ENCODE measurements at regions not wholly inside any gene's neighbourhood (a gene's known extent, or its start where the extent isn't known, plus 50 kb on each side); places are given as distances from the start of the nearest gene placed in this dataset.

GRCh38 chr18:71899183-71899582 lies 645.0 kb downstream of the CBLN2 start:
- H3K36me3 ChIP-seq = no peaks in the 10 kb centered on the region
- no peaks in the 10 kb centered on the region for H3K9me3 ChIP-seq
- no peak overlapping the region for H3K4me3 ChIP-seq
- TF ChIP-seq POLR2A (IDR thresholded peaks at IDR 0.05) (no peak), CTCF (IDR thresholded peaks at IDR 0.05) (no peak)
- DNase-seq = no peak
- intact Hi-C loops (cut with DNase I; ENCODE audit: low total_unique reads) = no loop called here
- H3K27ac ChIP-seq = no peak overlapping the region
- H3K4me1 ChIP-seq = no peaks in the 10 kb centered on the region
- H3K27me3 ChIP-seq = no peaks in the 10 kb centered on the region

- Histone ChIP-seq H3K4me3 (no peak overlapping the region), H3K9me3 (no peaks in the 10 kb centered on the region), H3K27me3 (no peaks in the 10 kb centered on the region), H3K4me1 (no peaks in the 10 kb centered on the region), H3K36me3 (no peaks in the 10 kb centered on the region), H3K27ac (no peak overlapping the region)
- TF ChIP-seq POLR2A (IDR thresholded peaks at IDR 0.05) (no peak), CTCF (IDR thresholded peaks at IDR 0.05) (no peak)
- intact Hi-C loops (cut with DNase I; ENCODE audit: low total_unique reads) = no loop called here
- no peak for DNase-seq
Observed at GRCh38 chr18:71887509-71887908, 656.6 kb downstream of the CBLN2 start.

- Histone ChIP-seq H3K4me3 (no peak overlapping the region), H3K9me3 (no peaks in the 10 kb centered on the region), H3K27ac (no peak overlapping the region), H3K4me1 (no peaks in the 10 kb centered on the region), H3K36me3 (no peaks in the 10 kb centered on the region), H3K27me3 (no peaks in the 10 kb centered on the region)
- intact Hi-C loops (cut with DNase I; ENCODE audit: low total_unique reads) = no loop called here
- DNase-seq = no peak
- TF ChIP-seq CTCF (IDR thresholded peaks at IDR 0.05) = no peak
- no peak for TF ChIP-seq POLR2A (IDR thresholded peaks at IDR 0.05)
Observed at GRCh38 chr18:71878226-71878625, 665.9 kb downstream of the CBLN2 start.

GRCh38 chr18:71873695-71874094 lies 670.4 kb downstream of the CBLN2 start:
- Histone ChIP-seq H3K9me3 (no peaks in the 10 kb centered on the region), H3K4me1 (no peaks in the 10 kb centered on the region), H3K27me3 (no peaks in the 10 kb centered on the region), H3K4me3 (no peak overlapping the region), H3K27ac (no peak overlapping the region), H3K36me3 (no peaks in the 10 kb centered on the region)
- no peak for DNase-seq
- intact Hi-C loops (cut with DNase I; ENCODE audit: low total_unique reads) = no loop called here
- no peak for TF ChIP-seq CTCF (IDR thresholded peaks at IDR 0.05)
- no peak for TF ChIP-seq POLR2A (IDR thresholded peaks at IDR 0.05)

GRCh38 chr18:71865888-71866287 lies 678.3 kb downstream of the CBLN2 start:
- Histone ChIP-seq H3K4me1 (no peaks in the 10 kb centered on the region), H3K27me3 (no peaks in the 10 kb centered on the region), H3K4me3 (no peak overlapping the region), H3K9me3 (no peaks in the 10 kb centered on the region), H3K36me3 (peaks cover 0 to 1% of the 10 kb centered on the region in 2 donors), H3K27ac (no peak overlapping the region)
- DNase-seq = no peak
- TF ChIP-seq CTCF (IDR thresholded peaks at IDR 0.05) (no peak), POLR2A (IDR thresholded peaks at IDR 0.05) (no peak)
- intact Hi-C loops (cut with DNase I; ENCODE audit: low total_unique reads) = no loop called here

Data from uterus (tissue), 3 donors.